ENCODE measurements at regions not wholly inside any gene's neighbourhood (a gene's known extent, or its start where the extent isn't known, plus 50 kb on each side); places are given as distances from the start of the nearest gene placed in this dataset.

DNA sequence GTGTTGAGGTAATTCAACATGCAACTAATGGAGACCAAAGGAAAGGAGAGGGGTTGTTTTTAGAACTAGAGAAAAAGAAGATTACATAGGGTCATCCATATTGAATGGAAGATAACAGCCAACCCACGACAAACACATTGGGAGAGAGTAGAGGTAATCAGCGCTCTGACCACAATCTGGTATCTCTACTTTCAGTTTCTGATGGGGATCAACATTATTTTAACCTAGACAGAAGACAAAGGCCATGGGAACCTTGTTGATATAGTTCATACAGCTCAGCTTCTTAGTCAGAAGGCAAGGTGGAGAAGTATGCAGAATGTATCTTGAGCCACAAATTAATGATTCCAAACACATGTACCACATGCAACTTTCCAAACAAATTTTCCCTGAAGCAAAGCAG, 537.1 kb upstream of the ST8SIA4 start:
- TF ChIP-seq POLR2AphosphoS5 (IDR thresholded peaks at IDR 0.05; ENCODE audit: low read depth, low read length) = no peak
- TF ChIP-seq SIN3A (IDR thresholded peaks at IDR 0.05; ENCODE audit: borderline replicate concordance, insufficient read depth, low read length) = no peak
- TF ChIP-seq FOXP2 (optimal IDR thresholded peaks at IDR 0.05; ENCODE audit: borderline replicate concordance, extremely low read depth, extremely low read length, insufficient read depth) = no peak
- no peak for TF ChIP-seq TAF1 (IDR thresholded peaks at IDR 0.05; ENCODE audit: borderline replicate concordance, insufficient read depth, low read length)
- TF ChIP-seq, protein P1, sequence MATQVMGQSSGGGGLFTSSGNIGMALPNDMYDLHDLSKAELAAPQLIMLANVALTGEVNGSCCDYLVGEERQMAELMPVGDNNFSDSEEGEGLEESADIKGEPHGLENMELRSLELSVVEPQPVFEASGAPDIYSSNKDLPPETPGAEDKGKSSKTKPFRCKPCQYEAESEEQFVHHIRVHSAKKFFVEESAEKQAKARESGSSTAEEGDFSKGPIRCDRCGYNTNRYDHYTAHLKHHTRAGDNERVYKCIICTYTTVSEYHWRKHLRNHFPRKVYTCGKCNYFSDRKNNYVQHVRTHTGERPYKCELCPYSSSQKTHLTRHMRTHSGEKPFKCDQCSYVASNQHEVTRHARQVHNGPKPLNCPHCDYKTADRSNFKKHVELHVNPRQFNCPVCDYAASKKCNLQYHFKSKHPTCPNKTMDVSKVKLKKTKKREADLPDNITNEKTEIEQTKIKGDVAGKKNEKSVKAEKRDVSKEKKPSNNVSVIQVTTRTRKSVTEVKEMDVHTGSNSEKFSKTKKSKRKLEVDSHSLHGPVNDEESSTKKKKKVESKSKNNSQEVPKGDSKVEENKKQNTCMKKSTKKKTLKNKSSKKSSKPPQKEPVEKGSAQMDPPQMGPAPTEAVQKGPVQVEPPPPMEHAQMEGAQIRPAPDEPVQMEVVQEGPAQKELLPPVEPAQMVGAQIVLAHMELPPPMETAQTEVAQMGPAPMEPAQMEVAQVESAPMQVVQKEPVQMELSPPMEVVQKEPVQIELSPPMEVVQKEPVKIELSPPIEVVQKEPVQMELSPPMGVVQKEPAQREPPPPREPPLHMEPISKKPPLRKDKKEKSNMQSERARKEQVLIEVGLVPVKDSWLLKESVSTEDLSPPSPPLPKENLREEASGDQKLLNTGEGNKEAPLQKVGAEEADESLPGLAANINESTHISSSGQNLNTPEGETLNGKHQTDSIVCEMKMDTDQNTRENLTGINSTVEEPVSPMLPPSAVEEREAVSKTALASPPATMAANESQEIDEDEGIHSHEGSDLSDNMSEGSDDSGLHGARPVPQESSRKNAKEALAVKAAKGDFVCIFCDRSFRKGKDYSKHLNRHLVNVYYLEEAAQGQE (IDR thresholded peaks at IDR 0.05; ENCODE audit: insufficient read depth in 1 of 2, low read depth in 2 of 2, low read length in 2 of 2) = no peak

DNA sequence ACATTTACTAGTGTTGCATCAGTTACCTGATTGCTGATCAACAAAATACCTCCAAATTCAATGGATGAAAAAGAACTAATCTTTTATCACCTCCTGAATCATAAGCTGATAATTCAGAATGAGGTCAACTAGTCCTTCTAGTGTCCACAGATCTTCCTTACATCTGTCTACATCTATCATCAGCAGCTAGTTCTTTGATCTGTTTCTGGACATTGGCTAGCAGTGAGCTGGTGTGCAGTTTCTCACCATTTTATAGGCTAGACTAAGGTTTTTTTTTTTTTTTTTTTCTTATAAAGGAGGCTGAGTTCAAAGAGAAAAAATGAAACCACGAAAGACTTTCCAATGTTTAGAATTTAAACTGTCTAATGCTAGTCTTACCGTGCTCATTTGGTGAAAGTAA, 534.3 kb upstream of the ST8SIA4 start:
- TF ChIP-seq FOXP2 (optimal IDR thresholded peaks at IDR 0.05; ENCODE audit: borderline replicate concordance, extremely low read depth, extremely low read length, insufficient read depth) = no peak
- TF ChIP-seq TAF1 (IDR thresholded peaks at IDR 0.05; ENCODE audit: borderline replicate concordance, insufficient read depth, low read length) = no peak
- TF ChIP-seq, protein P1 (IDR thresholded peaks at IDR 0.05; ENCODE audit: insufficient read depth in 1 of 2, low read depth in 2 of 2, low read length in 2 of 2) = no peak
- TF ChIP-seq POLR2AphosphoS5 (IDR thresholded peaks at IDR 0.05; ENCODE audit: low read depth, low read length) = no peak
- TF ChIP-seq SIN3A (IDR thresholded peaks at IDR 0.05; ENCODE audit: borderline replicate concordance, insufficient read depth, low read length) = no peak

DNA sequence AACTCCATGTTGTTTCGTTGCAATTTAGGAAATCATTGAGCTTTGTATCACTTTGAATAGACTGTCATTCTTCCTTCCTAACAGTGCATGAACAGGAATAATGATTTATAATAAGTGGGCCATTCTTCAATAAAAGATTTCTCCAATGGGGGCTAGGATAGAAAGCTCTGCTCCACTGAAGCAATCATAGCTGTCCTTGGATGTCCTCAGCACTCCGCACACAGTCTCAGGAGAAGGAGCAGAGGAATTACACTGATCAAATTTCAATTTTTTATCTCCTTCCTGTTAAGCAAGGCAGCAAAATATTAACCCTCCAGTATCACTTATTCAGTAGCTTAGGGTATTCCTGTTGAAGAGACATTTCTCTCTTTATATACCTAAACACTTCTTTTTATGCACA, 532.7 kb upstream of the ST8SIA4 start:
- TF ChIP-seq FOXP2 (optimal IDR thresholded peaks at IDR 0.05; ENCODE audit: borderline replicate concordance, extremely low read depth, extremely low read length, insufficient read depth) = no peak
- TF ChIP-seq POLR2AphosphoS5 (IDR thresholded peaks at IDR 0.05; ENCODE audit: low read depth, low read length) = no peak
- TF ChIP-seq TAF1 (IDR thresholded peaks at IDR 0.05; ENCODE audit: borderline replicate concordance, insufficient read depth, low read length) = no peak
- TF ChIP-seq, protein P1 (IDR thresholded peaks at IDR 0.05; ENCODE audit: insufficient read depth in 1 of 2, low read depth in 2 of 2, low read length in 2 of 2) = no peak
- no peak for TF ChIP-seq SIN3A (IDR thresholded peaks at IDR 0.05; ENCODE audit: borderline replicate concordance, insufficient read depth, low read length)

DNA sequence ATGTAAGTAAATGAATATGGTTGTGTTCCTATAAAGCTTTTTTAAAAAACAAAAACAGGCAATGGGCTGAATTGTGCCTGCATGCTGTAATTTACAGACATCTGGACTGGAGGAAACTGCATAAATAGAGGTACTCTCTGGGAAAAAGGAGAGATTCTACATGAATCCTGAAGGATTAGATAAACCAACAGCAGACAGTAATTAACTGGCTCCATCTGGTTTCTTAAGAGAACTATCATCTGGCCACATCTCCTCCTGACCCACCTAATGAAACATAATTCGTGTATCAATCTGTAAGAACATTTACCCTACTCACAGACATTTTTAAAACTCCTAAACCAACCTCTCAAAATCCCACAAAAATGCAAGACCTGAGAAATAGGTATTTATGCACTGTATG, 528.1 kb upstream of the ST8SIA4 start:
- TF ChIP-seq, protein P1 (IDR thresholded peaks at IDR 0.05; ENCODE audit: insufficient read depth in 1 of 2, low read depth in 2 of 2, low read length in 2 of 2) = no peak
- TF ChIP-seq SIN3A (IDR thresholded peaks at IDR 0.05; ENCODE audit: borderline replicate concordance, insufficient read depth, low read length) (no peak), TAF1 (IDR thresholded peaks at IDR 0.05; ENCODE audit: borderline replicate concordance, insufficient read depth, low read length) (no peak)

DNA sequence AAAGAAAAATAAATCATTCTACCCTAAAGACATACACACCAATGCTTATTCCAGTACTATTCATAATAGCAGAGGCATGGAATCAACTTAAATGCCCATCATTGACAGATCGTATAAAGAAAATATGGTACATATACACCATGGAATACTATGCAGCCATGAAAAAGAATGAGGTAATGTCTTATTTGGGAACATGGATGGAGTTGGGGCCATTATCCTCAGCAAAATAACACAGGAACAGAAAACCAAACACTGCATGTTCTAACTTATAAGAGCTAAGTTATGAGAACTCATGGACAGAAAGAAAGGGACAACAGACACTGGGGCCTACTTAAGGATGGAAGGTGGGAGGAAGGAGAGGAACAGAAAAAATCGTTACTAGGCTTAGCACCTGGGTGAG, 527.5 kb upstream of the ST8SIA4 start:
- TF ChIP-seq POLR2AphosphoS5 (IDR thresholded peaks at IDR 0.05; ENCODE audit: low read depth, low read length) = no peak
- no peak for TF ChIP-seq TAF1 (IDR thresholded peaks at IDR 0.05; ENCODE audit: borderline replicate concordance, insufficient read depth, low read length)
- TF ChIP-seq, protein P1 (IDR thresholded peaks at IDR 0.05; ENCODE audit: insufficient read depth in 1 of 2, low read depth in 2 of 2, low read length in 2 of 2) = no peak
- no peak for TF ChIP-seq FOXP2 (optimal IDR thresholded peaks at IDR 0.05; ENCODE audit: borderline replicate concordance, extremely low read depth, extremely low read length, insufficient read depth)
- TF ChIP-seq SIN3A (IDR thresholded peaks at IDR 0.05; ENCODE audit: borderline replicate concordance, insufficient read depth, low read length) = no peak
